SK-N-SH treated with all-trans-retinoic acid at 6 μM for 48 hours (cell line): ENCODE measurements at regions not wholly inside any gene's neighbourhood (a gene's known extent, or its start where the extent isn't known, plus 50 kb on each side); places are given as distances from the start of the nearest gene placed in this dataset.

Experiments
- CSRNP3 ChIP-seq: fragments of 250-450 bp; sonication (Bioruptor Pico); IDR thresholded peaks from 2 replicates; pipeline ENCODE4 v1.5.1; 2021; ENCODE audit warnings: mild to moderate bottlenecking, moderate library complexity
- ISL1 ChIP-seq: fragments of 250-450 bp; sonication (Bioruptor Pico); IDR thresholded peaks from 2 replicates; pipeline ENCODE4 v2.1.2; 2022; ENCODE audit warnings: mild to moderate bottlenecking, moderate library complexity
- PATZ1 ChIP-seq: fragments of 250-450 bp; sonication (Bioruptor Pico); IDR thresholded peaks from 2 replicates; pipeline ENCODE4 v1.8.0; 2020; ENCODE audit warnings: mild to moderate bottlenecking, moderate library complexity, borderline replicate concordance
- ZNF8 ChIP-seq: fragments of 450-650 bp; formaldehyde crosslinking; IDR thresholded peaks from 2 replicates; pipeline ENCODE4 v1.5.0; 2020; ENCODE audit warnings: mild to moderate bottlenecking, moderate library complexity

GRCh38 chr13:78404846-78405360, 198.4 kb downstream of the POU4F1 start:
- TF ChIP-seq ZNF8 = no peak
- TF ChIP-seq PATZ1 (CRISPR knock-in tag) = no peak
- TF ChIP-seq ISL1 (CRISPR knock-in tag) = no peak
- TF ChIP-seq CSRNP3 = no peak
